Ureter (tissue), 1 donor: ENCODE measurements at regions not wholly inside any gene's neighbourhood (a gene's known extent, or its start where the extent isn't known, plus 50 kb on each side); places are given as distances from the start of the nearest gene placed in this dataset.
"Not testable (repeated sequence)": the region's sequence is repeated elsewhere in the genome, so short reads cannot be mapped to it uniquely, and the experiment has no call there.

ENCODE experiments used
- DNase-seq: peaks from one replicate; pipeline ENCODE4 v3.0.0-alpha.2; 2020; ENCODE audit warnings: low spot score
- donor health status: DM: yes; HTN: yes; CAD: no.

- no peak for DNase-seq
Observed at GRCh38 chr3:159721324-159721723, 267.3 kb upstream of the IL12A start.

DNA sequence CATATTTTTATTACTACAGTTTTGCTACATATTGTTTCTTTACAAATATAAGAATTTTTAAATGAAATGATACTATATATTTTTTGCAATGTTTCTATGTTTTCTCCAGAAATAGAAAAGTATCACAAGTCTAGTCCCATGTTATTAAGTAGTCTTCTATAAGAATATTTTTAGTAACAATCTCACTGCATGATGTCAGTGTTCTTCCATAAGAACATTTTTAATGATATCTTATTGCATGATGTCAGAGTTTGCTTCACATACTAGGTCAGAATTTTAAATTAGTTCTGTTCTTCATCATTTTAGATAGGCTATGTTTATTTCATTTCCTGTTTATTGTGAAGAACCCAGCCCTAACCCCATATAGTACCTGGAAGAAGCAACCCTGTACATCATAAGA lies 265.3 kb upstream of the IL12A start:
- DNase-seq, result no peak

DNA sequence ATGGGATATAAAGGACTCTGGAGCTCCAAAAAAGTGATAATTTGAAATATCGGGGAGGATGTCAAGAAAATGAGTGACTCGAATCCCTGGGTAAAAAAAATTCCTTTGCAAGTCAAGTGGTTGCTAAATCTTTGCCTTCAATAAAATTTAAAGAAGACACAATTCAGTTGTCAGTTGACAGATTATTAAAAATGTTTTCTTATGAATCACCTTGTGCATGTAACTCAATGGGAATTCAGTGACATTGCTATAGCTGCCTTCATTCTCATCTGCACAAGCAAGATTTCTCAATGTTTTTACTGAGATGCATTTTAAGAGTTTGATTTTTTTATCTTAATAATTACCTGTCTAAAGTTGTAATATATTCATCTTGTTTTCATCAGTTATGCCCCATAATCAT lies 264.0 kb upstream of the IL12A start:
- no peak for DNase-seq

DNA sequence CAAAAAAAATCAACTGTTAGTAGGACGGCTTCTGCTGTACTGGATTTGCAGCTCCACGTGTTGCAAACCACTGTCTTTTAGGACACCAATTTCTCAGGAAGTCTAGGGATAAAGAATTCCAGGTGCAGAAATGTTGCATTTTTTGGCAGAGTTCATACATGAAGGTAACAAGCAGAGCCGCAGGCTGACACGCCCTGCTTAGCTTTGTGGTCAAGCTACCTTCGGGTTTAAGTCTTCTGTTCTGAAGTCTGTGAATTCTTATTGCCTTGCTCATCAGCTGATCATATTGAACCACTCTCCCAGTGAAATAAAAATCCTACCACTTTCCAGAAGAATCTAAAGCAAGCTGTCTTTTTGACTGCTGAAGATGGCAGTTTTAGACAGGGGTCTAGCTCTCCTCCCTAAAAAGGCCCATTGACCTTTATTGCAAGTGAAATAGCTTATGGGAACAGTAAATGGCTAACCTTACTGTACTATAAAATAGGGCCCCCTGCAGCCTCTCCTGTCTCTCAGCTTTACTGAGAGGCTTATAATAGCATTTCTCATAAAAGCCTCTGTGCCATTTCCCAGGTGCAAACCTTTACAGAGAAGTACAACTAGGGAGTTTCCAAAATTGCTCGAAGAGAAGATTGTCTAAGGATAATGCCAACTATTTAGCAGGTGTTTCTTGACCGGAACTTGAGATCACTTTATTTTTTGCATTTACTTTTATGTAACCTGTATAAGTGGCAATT lies 262.2 kb upstream of the IL12A start:
- DNase-seq, result no peak

GRCh38 chr3:159727506-159727905 lies 261.1 kb upstream of the IL12A start:
- DNase-seq, result no peak

GRCh38 chr3:159731254-159731653 lies 257.4 kb upstream of the IL12A start:
- DNase-seq, result no peak

DNA sequence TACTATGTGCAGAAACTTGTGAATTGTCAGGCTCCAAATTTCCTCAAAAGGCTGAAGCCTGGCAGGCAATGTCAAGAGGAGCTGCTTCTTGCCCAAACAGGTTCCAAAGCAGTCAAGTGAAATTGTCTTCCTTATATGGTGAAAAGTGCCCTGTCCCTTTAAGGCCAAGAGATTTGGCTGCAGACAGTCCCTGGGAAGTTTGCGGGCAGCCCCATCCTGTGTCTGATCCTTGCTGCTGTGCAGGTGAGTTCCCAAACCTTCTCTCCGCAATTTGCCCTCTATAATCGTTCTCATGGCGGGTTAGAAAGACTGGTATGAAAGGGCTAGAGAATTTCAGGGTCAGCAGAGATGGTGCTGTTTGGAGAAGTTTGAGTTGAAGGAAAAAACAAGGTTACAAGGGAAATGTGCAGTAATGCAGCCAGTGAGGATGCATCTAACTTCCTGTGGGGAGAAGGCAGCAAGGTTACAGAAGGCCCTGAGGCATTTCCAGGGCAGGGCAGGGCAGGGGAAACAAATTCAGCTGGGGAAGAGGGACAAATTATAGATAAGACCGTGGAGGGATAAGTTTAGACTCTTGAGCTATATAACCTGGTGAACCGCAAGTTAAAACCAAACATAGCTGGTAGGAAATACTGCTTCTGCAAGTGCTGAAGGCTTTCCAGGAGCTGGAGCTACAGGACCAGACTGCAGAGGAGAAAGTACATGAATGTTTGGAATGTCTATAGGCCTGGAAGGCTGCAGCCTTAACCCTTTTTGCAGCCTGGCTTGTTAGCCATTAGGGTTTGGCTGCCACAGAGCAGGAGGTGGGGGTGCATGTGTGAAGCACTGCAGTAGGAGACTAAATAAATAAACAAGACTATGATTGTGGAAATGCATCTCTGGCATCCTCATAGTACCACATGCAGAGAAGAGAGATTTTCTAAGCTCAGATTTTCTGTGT lies 256.2 kb upstream of the IL12A start:
- DNase-seq, result no peak

DNA sequence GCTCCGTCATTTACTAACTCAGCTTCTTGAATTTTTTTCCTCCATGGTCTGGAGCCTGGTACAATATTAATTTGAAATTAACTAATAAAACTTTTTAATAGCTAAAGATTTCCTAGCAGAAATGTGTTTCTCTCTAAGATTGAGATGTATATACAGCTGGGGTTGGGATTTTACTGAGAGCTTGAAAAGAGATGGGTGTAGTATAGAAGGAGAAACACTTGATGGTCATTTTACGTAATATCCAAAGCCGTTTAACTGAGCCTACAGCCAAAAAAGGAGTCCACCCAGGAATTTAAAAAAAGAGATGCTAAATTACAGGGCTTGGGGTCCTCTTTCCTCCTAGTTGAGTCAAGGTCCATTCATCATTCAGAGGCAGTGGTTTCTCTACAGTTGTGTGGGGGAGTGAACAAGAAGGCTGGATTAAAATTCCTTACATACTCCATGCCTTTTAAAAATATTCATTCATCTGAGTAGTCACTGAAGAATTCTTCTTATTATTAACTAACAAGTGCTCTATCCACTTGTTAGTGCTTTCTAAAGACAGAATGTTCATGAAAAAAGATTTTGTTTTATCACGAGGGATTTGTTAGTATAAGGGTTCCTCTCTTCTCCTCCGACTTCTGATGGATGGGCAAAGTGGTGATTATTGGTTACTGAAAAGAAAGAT lies 255.3 kb upstream of the IL12A start:
- no peak for DNase-seq

DNA sequence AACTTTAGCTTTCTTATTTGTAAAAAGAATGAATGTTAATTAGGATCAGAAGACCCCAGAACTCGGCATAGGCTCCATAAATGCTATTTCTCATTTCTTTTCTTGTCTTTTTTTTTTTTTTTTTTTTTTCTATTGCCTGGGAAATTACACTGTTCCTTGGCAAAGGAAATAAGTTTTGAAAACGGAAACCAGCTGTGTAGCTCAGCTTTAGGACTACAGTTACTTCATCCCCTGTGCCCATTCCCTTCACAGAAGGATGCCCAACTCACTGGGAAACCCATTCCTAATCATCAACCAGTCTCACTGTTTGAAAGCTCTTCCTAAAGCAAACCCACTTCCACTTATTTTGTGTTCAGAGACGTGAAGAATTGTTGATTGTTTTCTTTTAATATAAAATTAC lies 254.0 kb upstream of the IL12A start:
- DNase-seq, result no peak

DNA sequence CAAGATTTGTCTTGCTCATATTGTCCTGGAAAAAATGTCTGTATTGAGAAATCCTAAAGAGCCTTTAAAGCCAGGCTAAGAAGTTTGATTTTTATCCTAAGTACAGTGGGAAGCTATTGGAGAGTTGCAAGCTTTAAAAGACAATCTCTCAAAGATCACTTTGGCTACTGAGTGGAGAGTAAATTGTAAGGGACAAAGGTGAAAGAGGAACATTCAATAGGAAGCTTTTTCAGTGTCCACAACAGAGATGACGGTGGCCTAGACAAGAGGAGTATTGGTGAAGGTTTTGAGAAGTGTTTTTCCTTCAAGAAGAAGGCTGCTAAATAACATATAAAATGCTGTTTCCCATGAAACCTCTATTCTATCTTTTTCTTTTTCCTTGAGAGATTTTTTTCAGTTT lies 249.5 kb upstream of the IL12A start:
- no peak for DNase-seq

DNA sequence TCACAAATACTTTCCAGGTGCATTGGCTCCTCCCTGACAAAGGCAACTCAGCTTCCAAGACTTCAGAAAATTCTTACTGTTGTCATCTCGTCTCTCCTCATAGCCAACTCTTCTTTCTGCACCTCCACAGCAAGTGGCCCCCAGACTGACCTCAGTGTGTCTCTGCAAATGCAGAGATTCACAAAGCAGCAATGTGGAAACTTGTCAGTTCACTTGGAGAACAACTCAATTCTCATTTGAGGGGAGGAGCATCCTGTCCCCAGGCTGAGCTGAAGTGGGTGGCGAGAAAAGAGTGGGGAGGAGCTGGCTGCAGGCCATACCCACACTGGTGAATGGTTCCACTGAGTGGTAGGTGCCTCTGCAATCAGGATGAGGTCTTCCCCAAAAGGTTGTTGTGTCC lies 248.7 kb upstream of the IL12A start:
- no peak for DNase-seq

- DNase-seq, result no peak
Observed at GRCh38 chr3:159741281-159741680, 247.4 kb upstream of the IL12A start.

DNA sequence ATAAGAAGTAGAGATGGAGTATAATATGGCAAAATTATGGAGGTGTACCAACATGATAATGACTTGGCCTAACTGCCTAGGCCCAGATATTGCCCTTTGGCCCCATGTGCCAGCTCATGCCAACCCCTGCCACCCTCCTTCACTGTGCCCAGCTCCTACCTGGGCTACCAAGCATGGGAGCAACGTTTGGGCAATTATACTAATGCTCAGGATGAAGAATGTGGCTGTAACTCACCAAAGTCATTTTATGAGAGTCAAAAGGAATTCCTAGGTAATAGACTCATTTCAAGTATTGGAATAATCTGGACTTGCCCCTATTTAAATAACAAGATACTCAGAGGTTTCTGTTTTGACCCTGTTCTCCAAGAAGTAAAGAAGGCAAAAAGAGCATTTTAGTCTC lies 240.2 kb upstream of the IL12A start:
- no peak for DNase-seq

GRCh38 chr3:159749406-159749805 lies 239.2 kb upstream of the IL12A start:
- no peak for DNase-seq

GRCh38 chr3:159751146-159751545 lies 237.5 kb upstream of the IL12A start:
- no peak for DNase-seq

DNA sequence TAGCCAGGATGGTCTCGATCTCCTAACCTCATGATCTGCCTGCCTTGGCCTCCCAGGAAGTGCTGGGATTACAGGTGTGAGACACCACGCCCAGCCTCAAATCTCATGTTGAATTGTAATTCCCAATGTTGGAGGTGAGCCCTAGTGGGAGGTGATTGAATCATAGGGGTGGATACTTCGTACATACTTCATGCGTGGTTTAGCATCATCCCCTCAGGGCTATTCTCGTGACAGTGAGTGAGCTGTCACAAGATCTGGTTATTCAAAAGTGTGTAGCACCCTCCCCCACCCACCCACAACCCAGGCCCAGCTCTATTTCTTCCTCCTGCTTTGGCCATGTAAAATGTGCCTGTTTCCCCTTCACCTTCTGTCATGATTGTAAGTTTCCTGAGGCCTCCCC lies 236.9 kb upstream of the IL12A start:
- no peak for DNase-seq

GRCh38 chr3:159756279-159757207 lies 232.1 kb upstream of the IL12A start:
- DNase-seq, result not testable (repeated sequence)

DNA sequence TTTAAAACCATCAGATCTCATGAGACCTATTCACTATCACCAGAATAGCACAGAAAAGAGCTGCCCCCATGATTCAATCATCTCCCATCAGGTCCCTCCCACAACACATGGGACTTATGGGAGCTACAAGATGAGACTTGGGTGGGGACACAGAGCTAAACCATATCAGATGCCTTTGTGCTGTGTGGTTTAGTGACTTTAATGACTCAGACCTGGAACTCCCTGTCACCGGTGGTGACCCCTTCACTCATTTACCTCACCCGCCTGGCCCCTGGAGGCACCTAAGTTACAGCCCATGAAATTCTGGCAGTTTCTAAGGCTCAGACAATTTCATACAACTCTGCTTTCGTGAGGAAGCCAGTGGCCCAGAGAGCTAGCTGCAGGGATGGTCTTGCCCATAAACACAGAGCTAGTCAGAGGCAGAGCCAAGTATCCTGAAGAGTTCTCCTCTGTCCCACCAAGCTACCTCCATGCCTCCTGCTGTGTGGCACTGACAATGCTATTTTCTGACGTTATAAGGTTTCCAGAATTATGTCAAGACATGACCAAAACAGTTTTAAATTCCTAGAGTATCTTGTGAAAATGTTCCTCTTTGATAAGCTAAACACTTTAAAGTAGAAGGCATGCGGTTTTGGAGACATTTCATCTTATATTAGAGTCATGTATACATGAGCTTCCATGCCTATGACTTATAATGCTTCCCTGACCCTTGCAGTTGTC lies 231.1 kb upstream of the IL12A start:
- DNase-seq, result no peak

DNA sequence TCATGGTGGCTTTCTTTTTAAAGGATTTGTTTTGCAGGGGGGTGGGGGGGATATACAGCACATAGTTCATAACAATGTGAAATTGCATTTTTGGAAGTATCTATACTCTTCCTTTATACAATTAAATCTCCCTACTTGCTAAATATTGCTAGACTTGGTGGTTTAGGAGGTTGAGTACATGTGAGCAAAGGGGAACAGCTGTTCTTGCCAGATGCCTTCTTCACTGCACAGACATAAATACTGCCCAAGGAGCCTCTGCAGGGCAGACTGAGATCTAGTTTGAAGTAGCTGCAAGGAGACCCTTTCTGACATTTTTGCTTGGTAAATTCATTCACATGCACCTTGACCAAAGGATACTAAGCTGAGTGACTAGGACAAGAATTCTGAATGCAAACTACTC lies 228.6 kb upstream of the IL12A start:
- DNase-seq, result no peak

GRCh38 chr3:159761369-159761768 lies 227.3 kb upstream of the IL12A start:
- no peak for DNase-seq
